Liver (tissue), 8 donors: ENCODE measurements at regions not wholly inside any gene's neighbourhood (a gene's known extent, or its start where the extent isn't known, plus 50 kb on each side); places are given as distances from the start of the nearest gene placed in this dataset.

Experiments
- DNase-seq: peaks from one replicate; pipeline ENCODE4 v3.0.0-alpha.2; 2017; ENCODE audit warnings: low spot score
- H3K27ac ChIP-seq, 2 donors: one replicate each; pipeline ENCODE4 v1.7.0; 2013; ENCODE audit warnings: inconsistent platforms in 2 of 2, low read length in 2 of 2, control low read depth in 1 of 2, low read depth in 1 of 2, mild to moderate bottlenecking in 1 of 2
- H3K27me3 ChIP-seq, 4 donors: one replicate each; pipeline versions ENCODE4 v1.6.1 to v1.7.0; 2013; ENCODE audit warnings: low read length in 3 of 4, inconsistent platforms in 1 of 4, mild to moderate bottlenecking in 1 of 4, moderate library complexity in 1 of 4; ENCODE audit not compliant: control insufficient read depth in 4 of 4, insufficient read depth in 4 of 4
- H3K36me3 ChIP-seq, 4 donors: one replicate each; pipeline versions ENCODE4 v1.6.1 to v1.7.0; 2013; ENCODE audit warnings: low read length in 3 of 4, mild to moderate bottlenecking in 3 of 4, low read depth in 1 of 4, moderate library complexity in 1 of 4; ENCODE audit not compliant: control insufficient read depth in 4 of 4, insufficient read depth in 3 of 4
- H3K4me1 ChIP-seq, 4 donors: one replicate each; pipeline versions ENCODE4 v1.6.1 to v1.7.0; 2013; ENCODE audit warnings: low read length in 3 of 4, mild to moderate bottlenecking in 3 of 4, moderate library complexity in 1 of 4; ENCODE audit not compliant: control insufficient read depth in 4 of 4, insufficient read depth in 4 of 4
- H3K4me3 ChIP-seq, 3 donors: one replicate each; pipeline versions ENCODE4 v1.6.1 to v1.7.0; 2013; ENCODE audit warnings: low read length in 3 of 3, control low read depth in 1 of 3, low read depth in 1 of 3, mild to moderate bottlenecking in 1 of 3
- H3K9ac ChIP-seq, 2 donors: one replicate each; pipeline ENCODE4 v1.7.0; 2013; ENCODE audit warnings: low read length in 2 of 2, mild to moderate bottlenecking in 2 of 2, moderate library complexity in 2 of 2, control low read depth in 1 of 2, low read depth in 1 of 2
- H3K9me3 ChIP-seq, 4 donors: one replicate each; pipeline versions ENCODE4 v1.6.1 to v1.7.0; 2013; ENCODE audit warnings: low read length in 3 of 4; ENCODE audit not compliant: control insufficient read depth in 4 of 4
- EGR1 ChIP-seq, 2 donors: IDR thresholded peaks; 2 replicates each; pipeline ENCODE4 v1.6.1; 2016 to 2018; ENCODE audit warnings: antibody characterized with exemption in 2 of 2, low read depth in 2 of 2
- FOXA1 ChIP-seq: IDR thresholded peaks from 2 replicates; pipeline ENCODE4 v1.6.1; 2016; ENCODE audit warnings: antibody characterized with exemption
- FOXA2 ChIP-seq: IDR thresholded peaks from 2 replicates; pipeline ENCODE4 v1.6.1; 2016; ENCODE audit warnings: antibody characterized with exemption
- GABPA ChIP-seq, 2 donors: IDR thresholded peaks in 1 of 2; conservative IDR thresholded peaks in 1 of 2; 2 replicates each; pipeline ENCODE4 v1.6.1; 2016; ENCODE audit warnings: antibody characterized with exemption in 2 of 2, mild to moderate bottlenecking in 1 of 2, moderate library complexity in 1 of 2
- HNF4A ChIP-seq, 2 donors: conservative IDR thresholded peaks; 2 replicates each; pipeline ENCODE4 v1.6.1; 2016; ENCODE audit warnings: antibody characterized with exemption in 2 of 2, mild to moderate bottlenecking in 2 of 2
- HNF4G ChIP-seq: IDR thresholded peaks from 2 replicates; pipeline ENCODE4 v1.6.1; 2016; ENCODE audit warnings: antibody characterized with exemption
- JUND ChIP-seq, 2 donors: IDR thresholded peaks; 2 replicates each; pipeline ENCODE4 v1.6.1; 2016; ENCODE audit warnings: antibody characterized with exemption in 2 of 2
- NR2F2 ChIP-seq: IDR thresholded peaks from 2 replicates; pipeline ENCODE4 v1.6.1; 2016; ENCODE audit warnings: antibody characterized with exemption
- RXRA ChIP-seq, 2 donors: IDR thresholded peaks; 2 replicates each; pipeline ENCODE4 v1.6.1; 2017 to 2018; ENCODE audit warnings: antibody characterized with exemption in 2 of 2, mild to moderate bottlenecking in 1 of 2
- SP1 ChIP-seq: IDR thresholded peaks from 2 replicates; pipeline ENCODE4 v1.6.1; 2018; ENCODE audit warnings: antibody characterized with exemption, mild to moderate bottlenecking
- TAF1 ChIP-seq: conservative IDR thresholded peaks from 2 replicates; pipeline ENCODE4 v1.6.1; 2016; ENCODE audit warnings: antibody characterized with exemption, mild to moderate bottlenecking
- YY1 ChIP-seq: IDR thresholded peaks from 2 replicates; pipeline ENCODE4 v1.6.1; 2016; ENCODE audit warnings: antibody characterized with exemption, mild to moderate bottlenecking
- WGBS: extraction: QIAGEN DNeasy Blood & Tissue Kit; methylation state at CpG from one replicate; pipeline ENCODE4 v1.1.7; 2013; 5-methylcytosine and 5-hydroxymethylcytosine counted together
- TF ChIP-seq, protein P1 (sequence below): IDR thresholded peaks from 2 replicates; pipeline ENCODE4 v1.6.1; 2016; ENCODE audit warnings: antibody characterized with exemption
- TF ChIP-seq, protein P2 (sequence below): IDR thresholded peaks from 2 replicates; pipeline ENCODE4 v1.6.1; 2016; ENCODE audit warnings: antibody characterized with exemption
- TF ChIP-seq, protein P3 (sequence below): fragments of 150-350 bp; IDR thresholded peaks from 2 replicates; pipeline ENCODE4 v1.5.1; 2017; ENCODE audit warnings: improper control_type of control experiment, low read depth, low read length; ENCODE audit not compliant: missing input control
- TF ChIP-seq, protein P4 (sequence below): IDR thresholded peaks from 2 replicates; pipeline ENCODE4 v1.6.1; 2016; ENCODE audit warnings: antibody characterized with exemption
- TF ChIP-seq, protein P5 (sequence below): IDR thresholded peaks from 2 replicates; pipeline ENCODE4 v1.6.1; 2016; ENCODE audit warnings: antibody characterized with exemption, mild to moderate bottlenecking
- donor health status: healthy.
- donor health status: healthy.
- donor health status: healthy.
- donor health status: healthy.
- donor health status: healthy.

DNA sequence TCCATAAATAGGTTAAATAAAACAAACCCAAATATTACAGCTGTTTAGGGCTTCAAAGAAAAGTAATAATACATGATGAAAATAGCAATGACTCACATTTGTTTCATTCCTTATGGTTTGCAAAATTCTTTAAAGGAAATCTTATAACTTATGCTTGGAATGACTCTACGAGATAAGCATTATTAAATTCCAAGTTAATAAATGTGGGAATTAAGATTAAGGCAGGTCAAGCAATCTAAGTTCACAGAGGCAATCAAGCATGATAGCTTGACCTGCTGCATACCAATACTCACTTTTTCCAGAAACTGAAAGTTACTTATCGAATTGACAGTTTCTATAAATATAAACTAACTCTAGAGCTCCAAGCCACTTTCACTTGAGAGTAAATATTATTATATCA is 1002.9 kb upstream of the SEL1L start (continued):
- no peak for TF ChIP-seq TAF1

DNA sequence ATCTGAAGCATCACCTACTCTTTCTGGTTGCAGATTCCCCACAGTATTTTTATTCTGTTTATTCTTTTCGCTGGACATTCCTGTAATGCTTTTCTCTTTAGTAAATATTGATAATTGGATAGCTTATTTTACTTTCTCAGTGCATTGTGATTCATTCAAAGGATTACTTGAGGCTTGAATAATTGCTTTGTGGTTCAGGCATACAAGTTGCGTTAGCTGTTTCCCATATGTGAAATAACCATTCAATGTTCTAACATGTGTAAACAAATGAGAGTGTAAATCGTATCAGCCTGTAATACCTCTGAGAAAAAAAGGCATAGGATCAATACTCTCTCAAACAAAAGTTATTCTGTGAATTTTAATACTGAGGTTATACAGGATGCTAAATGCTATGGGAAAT is 1004.2 kb upstream of the SEL1L start:
- DNase-seq = no peak
- H3K9me3 ChIP-seq = no peaks in the 10 kb centered on the region
- no peaks in the 10 kb centered on the region for H3K36me3 ChIP-seq
- H3K4me1 ChIP-seq = no peaks in the 10 kb centered on the region
- H3K27me3 ChIP-seq = no peaks in the 10 kb centered on the region
- H3K9ac ChIP-seq = no peak overlapping the region
- TF ChIP-seq TAF1 = no peak
- TF ChIP-seq NR2F2 = no peak
- no peak for TF ChIP-seq YY1
- no peak overlapping the region for H3K4me3 ChIP-seq
- no peak overlapping the region for H3K27ac ChIP-seq
- 54% methylated on average over 3 of the region's 3 CpGs for WGBS

DNA sequence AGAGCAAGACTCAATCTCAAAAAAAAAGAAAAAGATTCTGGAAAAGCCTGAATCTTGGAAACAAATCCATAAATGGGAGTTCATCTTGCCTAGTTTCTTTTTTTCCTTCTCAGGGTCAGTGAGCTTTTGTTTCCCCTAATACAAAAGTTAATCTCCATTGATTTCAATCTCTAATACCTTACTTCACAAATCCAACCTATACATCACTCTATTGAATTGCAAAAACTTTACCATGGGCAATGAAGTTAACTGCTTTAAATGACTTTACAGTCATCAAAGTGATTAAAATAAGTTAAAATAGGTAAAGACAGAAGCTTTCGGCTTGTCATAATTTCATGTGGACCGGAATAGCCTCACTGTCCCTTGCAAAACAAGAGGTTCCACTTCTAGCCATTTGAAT is 1012.7 kb upstream of the SEL1L start:
- no peaks in the 10 kb centered on the region for H3K4me1 ChIP-seq
- DNase-seq = no peak
- no peak overlapping the region for H3K4me3 ChIP-seq
- no peaks in the 10 kb centered on the region for H3K9me3 ChIP-seq
- H3K36me3 ChIP-seq = no peaks in the 10 kb centered on the region
- TF ChIP-seq HNF4A (conservative IDR thresholded peaks at IDR 0.05) (no peak), GABPA (IDR thresholded peaks at IDR 0.05 in 1 of 2, conservative IDR thresholded peaks at IDR 0.05 in 1 of 2) (no peak), SP1 (no peak), HNF4G (no peak), JUND (IDR thresholded peaks at IDR 0.05) (no peak), EGR1 (IDR thresholded peaks at IDR 0.05; ENCODE audit: low read depth in 2 of 2) (no peak), YY1 (no peak), TAF1 (no peak), FOXA2 (no peak), FOXA1 (no peak), NR2F2 (no peak), RXRA (IDR thresholded peaks at IDR 0.05) (no peak)
- TF ChIP-seq, protein P1, sequence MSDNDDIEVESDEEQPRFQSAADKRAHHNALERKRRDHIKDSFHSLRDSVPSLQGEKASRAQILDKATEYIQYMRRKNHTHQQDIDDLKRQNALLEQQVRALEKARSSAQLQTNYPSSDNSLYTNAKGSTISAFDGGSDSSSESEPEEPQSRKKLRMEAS = no peak
- TF ChIP-seq, protein P2, sequence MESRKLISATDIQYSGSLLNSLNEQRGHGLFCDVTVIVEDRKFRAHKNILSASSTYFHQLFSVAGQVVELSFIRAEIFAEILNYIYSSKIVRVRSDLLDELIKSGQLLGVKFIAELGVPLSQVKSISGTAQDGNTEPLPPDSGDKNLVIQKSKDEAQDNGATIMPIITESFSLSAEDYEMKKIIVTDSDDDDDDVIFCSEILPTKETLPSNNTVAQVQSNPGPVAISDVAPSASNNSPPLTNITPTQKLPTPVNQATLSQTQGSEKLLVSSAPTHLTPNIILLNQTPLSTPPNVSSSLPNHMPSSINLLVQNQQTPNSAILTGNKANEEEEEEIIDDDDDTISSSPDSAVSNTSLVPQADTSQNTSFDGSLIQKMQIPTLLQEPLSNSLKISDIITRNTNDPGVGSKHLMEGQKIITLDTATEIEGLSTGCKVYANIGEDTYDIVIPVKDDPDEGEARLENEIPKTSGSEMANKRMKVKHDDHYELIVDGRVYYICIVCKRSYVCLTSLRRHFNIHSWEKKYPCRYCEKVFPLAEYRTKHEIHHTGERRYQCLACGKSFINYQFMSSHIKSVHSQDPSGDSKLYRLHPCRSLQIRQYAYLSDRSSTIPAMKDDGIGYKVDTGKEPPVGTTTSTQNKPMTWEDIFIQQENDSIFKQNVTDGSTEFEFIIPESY = no peak
- TF ChIP-seq, protein P3, sequence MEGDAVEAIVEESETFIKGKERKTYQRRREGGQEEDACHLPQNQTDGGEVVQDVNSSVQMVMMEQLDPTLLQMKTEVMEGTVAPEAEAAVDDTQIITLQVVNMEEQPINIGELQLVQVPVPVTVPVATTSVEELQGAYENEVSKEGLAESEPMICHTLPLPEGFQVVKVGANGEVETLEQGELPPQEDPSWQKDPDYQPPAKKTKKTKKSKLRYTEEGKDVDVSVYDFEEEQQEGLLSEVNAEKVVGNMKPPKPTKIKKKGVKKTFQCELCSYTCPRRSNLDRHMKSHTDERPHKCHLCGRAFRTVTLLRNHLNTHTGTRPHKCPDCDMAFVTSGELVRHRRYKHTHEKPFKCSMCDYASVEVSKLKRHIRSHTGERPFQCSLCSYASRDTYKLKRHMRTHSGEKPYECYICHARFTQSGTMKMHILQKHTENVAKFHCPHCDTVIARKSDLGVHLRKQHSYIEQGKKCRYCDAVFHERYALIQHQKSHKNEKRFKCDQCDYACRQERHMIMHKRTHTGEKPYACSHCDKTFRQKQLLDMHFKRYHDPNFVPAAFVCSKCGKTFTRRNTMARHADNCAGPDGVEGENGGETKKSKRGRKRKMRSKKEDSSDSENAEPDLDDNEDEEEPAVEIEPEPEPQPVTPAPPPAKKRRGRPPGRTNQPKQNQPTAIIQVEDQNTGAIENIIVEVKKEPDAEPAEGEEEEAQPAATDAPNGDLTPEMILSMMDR = no peak
- TF ChIP-seq, protein P4, sequence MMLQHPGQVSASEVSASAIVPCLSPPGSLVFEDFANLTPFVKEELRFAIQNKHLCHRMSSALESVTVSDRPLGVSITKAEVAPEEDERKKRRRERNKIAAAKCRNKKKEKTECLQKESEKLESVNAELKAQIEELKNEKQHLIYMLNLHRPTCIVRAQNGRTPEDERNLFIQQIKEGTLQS = no peak
- TF ChIP-seq, protein P5, sequence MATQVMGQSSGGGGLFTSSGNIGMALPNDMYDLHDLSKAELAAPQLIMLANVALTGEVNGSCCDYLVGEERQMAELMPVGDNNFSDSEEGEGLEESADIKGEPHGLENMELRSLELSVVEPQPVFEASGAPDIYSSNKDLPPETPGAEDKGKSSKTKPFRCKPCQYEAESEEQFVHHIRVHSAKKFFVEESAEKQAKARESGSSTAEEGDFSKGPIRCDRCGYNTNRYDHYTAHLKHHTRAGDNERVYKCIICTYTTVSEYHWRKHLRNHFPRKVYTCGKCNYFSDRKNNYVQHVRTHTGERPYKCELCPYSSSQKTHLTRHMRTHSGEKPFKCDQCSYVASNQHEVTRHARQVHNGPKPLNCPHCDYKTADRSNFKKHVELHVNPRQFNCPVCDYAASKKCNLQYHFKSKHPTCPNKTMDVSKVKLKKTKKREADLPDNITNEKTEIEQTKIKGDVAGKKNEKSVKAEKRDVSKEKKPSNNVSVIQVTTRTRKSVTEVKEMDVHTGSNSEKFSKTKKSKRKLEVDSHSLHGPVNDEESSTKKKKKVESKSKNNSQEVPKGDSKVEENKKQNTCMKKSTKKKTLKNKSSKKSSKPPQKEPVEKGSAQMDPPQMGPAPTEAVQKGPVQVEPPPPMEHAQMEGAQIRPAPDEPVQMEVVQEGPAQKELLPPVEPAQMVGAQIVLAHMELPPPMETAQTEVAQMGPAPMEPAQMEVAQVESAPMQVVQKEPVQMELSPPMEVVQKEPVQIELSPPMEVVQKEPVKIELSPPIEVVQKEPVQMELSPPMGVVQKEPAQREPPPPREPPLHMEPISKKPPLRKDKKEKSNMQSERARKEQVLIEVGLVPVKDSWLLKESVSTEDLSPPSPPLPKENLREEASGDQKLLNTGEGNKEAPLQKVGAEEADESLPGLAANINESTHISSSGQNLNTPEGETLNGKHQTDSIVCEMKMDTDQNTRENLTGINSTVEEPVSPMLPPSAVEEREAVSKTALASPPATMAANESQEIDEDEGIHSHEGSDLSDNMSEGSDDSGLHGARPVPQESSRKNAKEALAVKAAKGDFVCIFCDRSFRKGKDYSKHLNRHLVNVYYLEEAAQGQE = no peak
- no peak overlapping the region for H3K27ac ChIP-seq
- H3K27me3 ChIP-seq = no peaks in the 10 kb centered on the region
- 94% methylated on average over 2 of the region's 2 CpGs for WGBS
- H3K9ac ChIP-seq = no peak overlapping the region
